ENCODE measurements at regions not wholly inside any gene's neighbourhood (a gene's known extent, or its start where the extent isn't known, plus 50 kb on each side); places are given as distances from the start of the nearest gene placed in this dataset.

- Histone ChIP-seq H3K36me3 (ENCODE audit: control insufficient read depth in 1 of 2, insufficient read depth in 2 of 2, low read length in 2 of 2) (no peaks in the 10 kb centered on the region), H3K27me3 (ENCODE audit: insufficient read depth, low read length) (no peaks in the 10 kb centered on the region), H2AFZ (ENCODE audit: low read depth, low read length, poor library complexity, severe bottlenecking) (no peak overlapping the region), H3K4me3 (replicated peaks in 1 of 2; ENCODE audit: low read depth in 1 of 2, low read length in 2 of 2) (no peak overlapping the region), H3K27ac (ENCODE audit: low read depth, low read length) (no peak overlapping the region), H4K20me1 (ENCODE audit: insufficient read depth) (no peaks in the 10 kb centered on the region; the same call in 1 of the 2 replicates), H3K4me2 (ENCODE audit: low read length) (no peak overlapping the region), H3K9me2 (ENCODE audit: insufficient read depth) (no peaks in the 10 kb centered on the region), H3K9ac (ENCODE audit: low read length) (no peak overlapping the region), H3K79me2 (ENCODE audit: insufficient read depth, low read length) (no peaks in the 10 kb centered on the region), H3K9me3 (ENCODE audit: control insufficient read depth in 1 of 2, insufficient read depth in 1 of 2, low read depth in 1 of 2, low read length in 2 of 2) (no peaks in the 10 kb centered on the region), H3K4me1 (ENCODE audit: control insufficient read depth in 1 of 2, insufficient read depth in 2 of 2, low read length in 2 of 2) (no peaks in the 10 kb centered on the region)
- ChIA-PET RAD21 (ENCODE audit: low non-redundant PET in 1 of 2, low total read pairs in 2 of 2, uncharacterized antibody in 2 of 2, unreplicated experiment in 2 of 2) (no interaction called here), POLR2A (no interaction called here), CTCF (no interaction called here)
- intact Hi-C loops (cut with micrococcal nuclease) = no loop called here
- BruUV-seq (replicated peaks) = no TSS peak
- TF ChIP-seq ZBTB33 (IDR thresholded peaks at IDR 0.05; ENCODE audit: extremely low read depth, insufficient replicate concordance, low read length) (no peak), SRF (IDR thresholded peaks at IDR 0.05; ENCODE audit: low read depth) (no peak), JUND (IDR thresholded peaks at IDR 0.05) (no peak), POLR2A (IDR thresholded peaks at IDR 0.05; ENCODE audit: borderline replicate concordance, extremely low read depth, insufficient read depth, insufficient read length) (no peak), SIN3A (IDR thresholded peaks at IDR 0.05; ENCODE audit: low read depth) (no peak), CEBPB (IDR thresholded peaks at IDR 0.05; ENCODE audit: low read depth) (no peak)
- DNase-seq (ENCODE audit: low read depth, low spot score) (no peak), ATAC-seq (no peak)
These were observed 52.3 kb upstream of the UFL1 start for GRCh38 chr6:96469312-96469711.

GRCh38 chr6:96470296-96470695 is 51.3 kb upstream of the UFL1 start:
- ChIA-PET POLR2A (no interaction called here), CTCF (no interaction called here), RAD21 (ENCODE audit: low non-redundant PET in 1 of 2, low total read pairs in 2 of 2, uncharacterized antibody in 2 of 2, unreplicated experiment in 2 of 2) (no interaction called here)
- Histone ChIP-seq H3K27me3 (ENCODE audit: insufficient read depth, low read length) (no peaks in the 10 kb centered on the region), H3K9ac (ENCODE audit: low read length) (no peak overlapping the region), H3K4me2 (ENCODE audit: low read length) (no peak overlapping the region), H3K9me3 (ENCODE audit: control insufficient read depth in 1 of 2, insufficient read depth in 1 of 2, low read depth in 1 of 2, low read length in 2 of 2) (no peaks in the 10 kb centered on the region), H3K27ac (ENCODE audit: low read depth, low read length) (no peak overlapping the region), H3K36me3 (ENCODE audit: control insufficient read depth in 1 of 2, insufficient read depth in 2 of 2, low read length in 2 of 2) (no peaks in the 10 kb centered on the region), H2AFZ (ENCODE audit: low read depth, low read length, poor library complexity, severe bottlenecking) (no peak overlapping the region), H3K4me3 (replicated peaks in 1 of 2; ENCODE audit: low read depth in 1 of 2, low read length in 2 of 2) (no peak overlapping the region), H4K20me1 (ENCODE audit: insufficient read depth) (no peaks in the 10 kb centered on the region; the same call in 1 of the 2 replicates), H3K79me2 (ENCODE audit: insufficient read depth, low read length) (no peaks in the 10 kb centered on the region), H3K9me2 (ENCODE audit: insufficient read depth) (no peaks in the 10 kb centered on the region), H3K4me1 (ENCODE audit: control insufficient read depth in 1 of 2, insufficient read depth in 2 of 2, low read length in 2 of 2) (no peaks in the 10 kb centered on the region)
- no peak for DNase-seq (ENCODE audit: low read depth, low spot score)
- TF ChIP-seq CEBPB (IDR thresholded peaks at IDR 0.05; ENCODE audit: low read depth) (no peak), MAX (IDR thresholded peaks at IDR 0.05) (no peak), ZFX (IDR thresholded peaks at IDR 0.05) (no peak), EZH2phosphoT487 (IDR thresholded peaks at IDR 0.05; ENCODE audit: borderline replicate concordance) (no peak), CBX3 (IDR thresholded peaks at IDR 0.05; ENCODE audit: low read depth) (no peak), EGR1 (IDR thresholded peaks at IDR 0.05; ENCODE audit: low read depth) (no peak), POLR2AphosphoS5 (IDR thresholded peaks at IDR 0.05; ENCODE audit: low read depth, low read length) (no peak), SIN3A (IDR thresholded peaks at IDR 0.05; ENCODE audit: low read depth) (no peak), SRF (IDR thresholded peaks at IDR 0.05; ENCODE audit: low read depth) (no peak), EZH2 (IDR thresholded peaks at IDR 0.05) (no peak)
- no TSS peak for BruUV-seq (replicated peaks)
- intact Hi-C loops (cut with micrococcal nuclease) = no loop called here
- no peak for ATAC-seq
